HCT116 (cell line): ENCODE measurements at regions not wholly inside any gene's neighbourhood (a gene's known extent, or its start where the extent isn't known, plus 50 kb on each side); places are given as distances from the start of the nearest gene placed in this dataset.

Experiments used
- CTCF ChIP-seq, 3 experiments: fragments of 200-600 bp in 1 of 3; sonication (generic) in 1 of 3; IDR thresholded peaks in 2 of 3; conservative IDR thresholded peaks in 1 of 3; 2 replicates each; pipeline ENCODE4 v1.5.1; 2012 to 2017; ENCODE audit warnings: low read depth in 2 of 3, low read length in 2 of 3, antibody characterized with exemption in 1 of 3, borderline replicate concordance in 1 of 3, control low read depth in 1 of 3, mild to moderate bottlenecking in 1 of 3, mixed read lengths in 1 of 3, mixed run types in 1 of 3, moderate library complexity in 1 of 3; ENCODE audit not compliant: insufficient read depth in 1 of 3
- ELF1 ChIP-seq: IDR thresholded peaks from 2 replicates; pipeline ENCODE4 v1.6.1; 2012; ENCODE audit warnings: low read depth, borderline replicate concordance
- EZH2 ChIP-seq: fragments of 200-600 bp; sonication (generic); IDR thresholded peaks from 2 replicates; pipeline ENCODE4 v1.6.1; 2017; ENCODE audit warnings: antibody characterized with exemption, mixed run types
- EZH2phosphoT487 ChIP-seq: fragments of 200-600 bp; IDR thresholded peaks from 2 replicates; pipeline ENCODE4 v1.6.1; 2018; ENCODE audit warnings: antibody characterized with exemption, borderline replicate concordance
- JUND ChIP-seq: IDR thresholded peaks from 2 replicates; pipeline ENCODE4 v1.6.1; 2012
- MAX ChIP-seq: IDR thresholded peaks from 2 replicates; pipeline ENCODE4 v1.6.1; 2012
- POLR2A ChIP-seq: IDR thresholded peaks from 2 replicates; pipeline ENCODE4 v1.7.0; 2011; ENCODE audit warnings: borderline replicate concordance; ENCODE audit not compliant: insufficient read depth, insufficient read length; ENCODE audit errors: extremely low read depth
- POLR2AphosphoS5 ChIP-seq: IDR thresholded peaks from 2 replicates; pipeline ENCODE4 v1.6.1; 2011; ENCODE audit warnings: mild to moderate bottlenecking, low read depth, low read length, moderate library complexity
- RAD21 ChIP-seq: IDR thresholded peaks from 2 replicates; pipeline ENCODE4 v1.6.1; 2012; ENCODE audit warnings: low read depth, mild to moderate bottlenecking
- SP1 ChIP-seq: IDR thresholded peaks from 2 replicates; pipeline ENCODE4 v1.6.1; 2012; ENCODE audit warnings: low read depth
- YY1 ChIP-seq: IDR thresholded peaks from 2 replicates; pipeline ENCODE4 v1.6.1; 2011; ENCODE audit warnings: low read length, low read depth, moderate library complexity, mild to moderate bottlenecking; ENCODE audit not compliant: insufficient replicate concordance; ENCODE audit errors: extremely low read depth
- ZBTB33 ChIP-seq: IDR thresholded peaks from 2 replicates; pipeline ENCODE4 v1.6.1; 2011; ENCODE audit warnings: mild to moderate bottlenecking, low read length, moderate library complexity; ENCODE audit not compliant: insufficient replicate concordance; ENCODE audit errors: extremely low read depth
- ZNF274 ChIP-seq: fragments of 200-500 bp; sonication (Bioruptor generic); IDR thresholded peaks from 2 replicates; pipeline ENCODE4 v1.6.1; 2014; ENCODE audit warnings: mild to moderate bottlenecking, low read depth, low read length, inconsistent platforms

- no peak for TF ChIP-seq CTCF (IDR thresholded peaks at IDR 0.05 in 2 of 3, conservative IDR thresholded peaks at IDR 0.05 in 1 of 3; ENCODE audit: borderline replicate concordance in 1 of 3, insufficient read depth in 1 of 3, low read depth in 2 of 3, low read length in 2 of 3)
- no peak for TF ChIP-seq EZH2phosphoT487
- TF ChIP-seq POLR2A, result no peak
- no peak for TF ChIP-seq MAX
- TF ChIP-seq EZH2, result no peak
- no peak for TF ChIP-seq ZNF274
- no peak for TF ChIP-seq YY1
- TF ChIP-seq ELF1, result no peak
- TF ChIP-seq SP1, result no peak
- TF ChIP-seq POLR2AphosphoS5, result no peak
- TF ChIP-seq JUND, result no peak
- no peak for TF ChIP-seq RAD21
- TF ChIP-seq ZBTB33, result no peak
Observed at GRCh38 chr1:79543394-79543793, 536.9 kb upstream of the ADGRL4 start.
